H1 (cell line): ENCODE measurements at regions not wholly inside any gene's neighbourhood (a gene's known extent, or its start where the extent isn't known, plus 50 kb on each side); places are given as distances from the start of the nearest gene placed in this dataset.

ENCODE experiments used
- CTCF ChIA-PET: fragments of 300-600 bp; sonication (Branson Sonifier 250); formaldehyde crosslinking; loops from one replicate; lab custom pipeline; 2021; ENCODE audit not compliant: partially characterized antibody; lab: Charles Lee
- POLR2A ChIA-PET: fragments of 300-600 bp; sonication (Branson Sonifier 250); formaldehyde crosslinking; loops from one replicate; lab custom pipeline; 2021; ENCODE audit warnings: inconsistent platforms; ENCODE audit not compliant: partially characterized antibody; lab: Charles Lee
- DNase-seq, 2 experiments: peaks; one replicate each; pipeline versions ENCODE4 v3.0.0 to v3.0.0-alpha.2; 2010 to 2022; ENCODE audit warnings: low spot score in 2 of 2, low read depth in 1 of 2, mixed read lengths in 1 of 2
- FAIRE-seq: peaks from 2 replicates; lab custom pipeline; 2011; peaks lifted over from hg19 to GRCh38; lab: Jason Lieb, UNC
- H2AFZ ChIP-seq: 2 replicates; pipeline ENCODE4 v1.8.1; 2012; ENCODE audit warnings: low read length, inconsistent platforms
- H2AK5ac ChIP-seq: 2 replicates; pipeline ENCODE4 v1.6.1; 2013; ENCODE audit warnings: low read depth, low read length
- H2BK120ac ChIP-seq: replicated peaks from 2 replicates; pipeline ENCODE3; 2013; ENCODE audit warnings: low read depth, low read length, inconsistent platforms
- H2BK12ac ChIP-seq: 2 replicates; pipeline ENCODE4 v1.6.1; 2013; ENCODE audit warnings: low read depth, low read length
- H2BK15ac ChIP-seq: 2 replicates; pipeline ENCODE4 v1.6.1; 2013; ENCODE audit warnings: low read length
- H2BK20ac ChIP-seq: 2 replicates; pipeline ENCODE4 v1.6.1; 2013; ENCODE audit warnings: low read length
- H2BK5ac ChIP-seq: 2 replicates; pipeline ENCODE4 v1.6.1; 2013; ENCODE audit warnings: low read depth, low read length
- H3K14ac ChIP-seq: 2 replicates; pipeline ENCODE4 v1.6.1; 2013; ENCODE audit warnings: inconsistent platforms; ENCODE audit not compliant: insufficient read length
- H3K18ac ChIP-seq: 2 replicates; pipeline ENCODE4 v1.6.1; 2013; ENCODE audit warnings: low read length; ENCODE audit errors: extremely low read depth
- H3K23ac ChIP-seq: 2 replicates; pipeline ENCODE4 v1.6.1; 2013; ENCODE audit warnings: inconsistent platforms; ENCODE audit not compliant: insufficient read length
- H3K23me2 ChIP-seq: 2 replicates; pipeline ENCODE4 v1.6.1; 2013; ENCODE audit warnings: low read depth, low read length
- H3K27ac ChIP-seq: 2 replicates; pipeline ENCODE4 v1.6.1; 2011; ENCODE audit warnings: low read depth, low read length, inconsistent platforms
- H3K27me3 ChIP-seq, 4 experiments: replicated peaks in 1 of 4; 1 replicate in 1 of 4; 2 replicates in 3 of 4; pipeline versions ENCODE4 v1.6.1 to v1.8.1; 2011 to 2013; ENCODE audit warnings: low read length in 3 of 4, mild to moderate bottlenecking in 3 of 4, inconsistent platforms in 2 of 4, mixed read lengths in 2 of 4, moderate library complexity in 1 of 4; ENCODE audit not compliant: control insufficient read depth in 3 of 4, insufficient read depth in 3 of 4; ENCODE audit errors: extremely low read depth in 1 of 4
- H3K36me3 ChIP-seq, 4 experiments: 2 replicates each; pipeline versions ENCODE4 v1.6.1 to v1.8.1; 2011 to 2013; ENCODE audit warnings: mild to moderate bottlenecking in 4 of 4, low read length in 3 of 4, moderate library complexity in 2 of 4, control low read depth in 1 of 4, inconsistent platforms in 1 of 4; ENCODE audit not compliant: insufficient read depth in 4 of 4, control insufficient read depth in 2 of 4
- H3K4ac ChIP-seq: replicated peaks from 2 replicates; pipeline ENCODE3; 2013; ENCODE audit warnings: low read length, low read depth, mixed read lengths, inconsistent platforms; ENCODE audit not compliant: insufficient read length
- H3K4me1 ChIP-seq, 4 experiments: replicated peaks in 1 of 4; 1 replicate in 1 of 4; 2 replicates in 3 of 4; pipeline versions ENCODE4 v1.6.1 to v1.8.1; 2011 to 2013; ENCODE audit warnings: low read length in 3 of 4, inconsistent platforms in 2 of 4, mixed read lengths in 1 of 4; ENCODE audit not compliant: insufficient read depth in 4 of 4, control insufficient read depth in 3 of 4
- H3K4me2 ChIP-seq, 2 experiments: 2 replicates each; pipeline versions ENCODE4 v1.6.1 to v1.8.1; 2011 to 2013; ENCODE audit warnings: low read depth in 2 of 2, low read length in 2 of 2, control low read depth in 1 of 2, inconsistent platforms in 1 of 2, mild to moderate bottlenecking in 1 of 2; ENCODE audit not compliant: insufficient read depth in 1 of 2
- H3K4me3 ChIP-seq, 4 experiments: fragments of 200-600, 300-600 bp in 1 of 4; sonication (generic), shearing (Covaris generic), sonication (Bioruptor Twin) in 1 of 4; 2 replicates each; pipeline versions ENCODE4 v1.5.1 to v1.8.1; 2011 to 2016; ENCODE audit warnings: low read length in 4 of 4, low read depth in 3 of 4, control low read depth in 2 of 4, inconsistent platforms in 2 of 4, mild to moderate bottlenecking in 2 of 4, mixed read lengths in 1 of 4, moderate library complexity in 1 of 4; ENCODE audit not compliant: insufficient read depth in 2 of 4; ENCODE audit errors: extremely low read depth in 1 of 4
- H3K56ac ChIP-seq: replicated peaks from 2 replicates; pipeline ENCODE3; 2013; ENCODE audit warnings: low read depth, mild to moderate bottlenecking, mixed read lengths, low read length, inconsistent platforms; ENCODE audit not compliant: insufficient read length
- H3K79me1 ChIP-seq: 2 replicates; pipeline ENCODE4 v1.6.1; 2013; ENCODE audit warnings: low read depth, low read length, control low read depth
- H3K79me2 ChIP-seq, 2 experiments: 2 replicates each; pipeline versions ENCODE4 v1.6.1 to v1.8.1; 2012 to 2013; ENCODE audit warnings: low read length in 2 of 2, mild to moderate bottlenecking in 2 of 2, inconsistent platforms in 1 of 2; ENCODE audit not compliant: insufficient read depth in 2 of 2, control insufficient read depth in 1 of 2
- H3K9ac ChIP-seq, 4 experiments: replicated peaks in 1 of 4; 1 replicate in 1 of 4; 2 replicates in 3 of 4; pipeline versions ENCODE4 v1.6.1 to v1.8.1; 2011 to 2013; ENCODE audit warnings: low read depth in 3 of 4, low read length in 3 of 4, control low read depth in 2 of 4, mild to moderate bottlenecking in 2 of 4, moderate library complexity in 2 of 4, inconsistent platforms in 1 of 4; ENCODE audit errors: extremely low read depth in 1 of 4
- H3K9me3 ChIP-seq, 2 experiments: 2 replicates each; pipeline versions ENCODE4 v1.6.1 to v1.8.1; 2012 to 2013; ENCODE audit warnings: mild to moderate bottlenecking in 2 of 2, moderate library complexity in 2 of 2, control low read depth in 1 of 2, inconsistent platforms in 1 of 2, low read depth in 1 of 2, low read length in 1 of 2, mixed read lengths in 1 of 2; ENCODE audit not compliant: insufficient read depth in 2 of 2
- H4K20me1 ChIP-seq, 2 experiments: replicated peaks in 1 of 2; 2 replicates each; pipeline versions ENCODE3 to v1.8.1; 2011 to 2013; ENCODE audit warnings: inconsistent platforms in 2 of 2, low read length in 2 of 2, mild to moderate bottlenecking in 1 of 2; ENCODE audit not compliant: insufficient read depth in 2 of 2, control insufficient read depth in 1 of 2
- H4K5ac ChIP-seq: 2 replicates; pipeline ENCODE4 v1.6.1; 2013; ENCODE audit warnings: low read length, low read depth, mixed read lengths, inconsistent platforms; ENCODE audit not compliant: insufficient read length
- H4K8ac ChIP-seq: 2 replicates; pipeline ENCODE4 v1.8.0; 2013; ENCODE audit warnings: mild to moderate bottlenecking, moderate library complexity, low read length, inconsistent platforms; ENCODE audit not compliant: insufficient read depth; ENCODE audit errors: extremely low read depth
- H4K91ac ChIP-seq: replicated peaks from 2 replicates; pipeline ENCODE3; 2013; ENCODE audit warnings: low read length, mixed read lengths, inconsistent platforms; ENCODE audit not compliant: insufficient read length
- EGR1 ChIP-seq: IDR thresholded peaks from 2 replicates; pipeline ENCODE4 v1.6.1; 2011; ENCODE audit warnings: low read depth, low read length, borderline replicate concordance
- EP300 ChIP-seq, 2 experiments: IDR thresholded peaks; 1 replicate in 1 of 2; 2 replicates in 1 of 2; pipeline ENCODE4 v1.6.1; 2011 to 2012; ENCODE audit warnings: low read depth in 2 of 2, low read length in 2 of 2, mild to moderate bottlenecking in 2 of 2, borderline replicate concordance in 1 of 2, inconsistent platforms in 1 of 2, moderate library complexity in 1 of 2
- GABPA ChIP-seq: IDR thresholded peaks from 2 replicates; pipeline ENCODE4 v1.6.1; 2011; ENCODE audit warnings: mild to moderate bottlenecking, low read length, moderate library complexity, borderline replicate concordance; ENCODE audit not compliant: insufficient read depth
- KDM4A ChIP-seq: IDR thresholded peaks from one replicate; pipeline ENCODE4 v1.7.1; 2012; ENCODE audit warnings: low read depth, mild to moderate bottlenecking, moderate library complexity, low read length, inconsistent platforms; ENCODE audit not compliant: severe bottlenecking
- NANOG ChIP-seq: IDR thresholded peaks from 2 replicates; pipeline ENCODE4 v1.6.1; 2011; ENCODE audit warnings: low read length, low read depth, mild to moderate bottlenecking, inconsistent platforms; ENCODE audit not compliant: insufficient read depth, poor library complexity, severe bottlenecking
- NRF1 ChIP-seq: IDR thresholded peaks from 2 replicates; pipeline ENCODE4 v1.6.1; 2011; ENCODE audit warnings: mild to moderate bottlenecking, low read depth, low read length, improper control_type of control experiment
- PHF8 ChIP-seq: fragments of 200-600 bp; sonication (generic); conservative IDR thresholded peaks from 2 replicates; pipeline ENCODE4 v1.7.1; 2012; ENCODE audit warnings: low read depth, mild to moderate bottlenecking, inconsistent platforms, low read length, moderate library complexity
- POLR2A ChIP-seq, 2 experiments: IDR thresholded peaks; 1 replicate in 1 of 2; 2 replicates in 1 of 2; pipeline ENCODE4 v1.6.1; 2011; ENCODE audit warnings: low read depth in 2 of 2, low read length in 2 of 2, mild to moderate bottlenecking in 2 of 2; ENCODE audit errors: control extremely low read depth in 1 of 2
- RNF2 ChIP-seq: fragments of 200-900, 300-1000 bp; sonication (generic); IDR thresholded peaks from 2 replicates; pipeline ENCODE4 v1.7.1; 2016; ENCODE audit warnings: borderline replicate concordance, low read depth, mild to moderate bottlenecking, antibody characterized with exemption, low read length; ENCODE audit not compliant: poor library complexity, severe bottlenecking; ENCODE audit errors: missing control alignments
- SAP30 ChIP-seq: fragments of 300-600 bp; sonication (generic); IDR thresholded peaks from 2 replicates; pipeline ENCODE4 v1.7.1; 2012; ENCODE audit warnings: low read length, moderate library complexity, mild to moderate bottlenecking, inconsistent platforms; ENCODE audit not compliant: insufficient read depth, insufficient replicate concordance
- SP1 ChIP-seq: IDR thresholded peaks from 2 replicates; pipeline ENCODE4 v1.6.1; 2011; ENCODE audit warnings: low read depth, low read length
- SRF ChIP-seq: IDR thresholded peaks from 2 replicates; pipeline ENCODE4 v1.6.1; 2011; ENCODE audit warnings: mild to moderate bottlenecking, low read depth, low read length, moderate library complexity
- WGBS, 2 experiments: shearing (Covaris generic) in 1 of 2; methylation state at CpG; one replicate each; pipeline versions ENCODE4 v1.1.6 to v1.1.7; 2013 to 2015; ENCODE audit warnings: low lambda C conversion rate in 2 of 2, mixed read lengths in 2 of 2, inconsistent platforms in 1 of 2, low coverage in 1 of 2, missing lambda C conversion rate in 1 of 2; ENCODE audit not compliant: insufficient replicate concordance in 2 of 2, insufficient coverage in 1 of 2, insufficient read length in 1 of 2; ENCODE audit errors: extremely low coverage in 1 of 2, missing lambda C conversion rate in 1 of 2; 5-methylcytosine and 5-hydroxymethylcytosine counted together

DNA sequence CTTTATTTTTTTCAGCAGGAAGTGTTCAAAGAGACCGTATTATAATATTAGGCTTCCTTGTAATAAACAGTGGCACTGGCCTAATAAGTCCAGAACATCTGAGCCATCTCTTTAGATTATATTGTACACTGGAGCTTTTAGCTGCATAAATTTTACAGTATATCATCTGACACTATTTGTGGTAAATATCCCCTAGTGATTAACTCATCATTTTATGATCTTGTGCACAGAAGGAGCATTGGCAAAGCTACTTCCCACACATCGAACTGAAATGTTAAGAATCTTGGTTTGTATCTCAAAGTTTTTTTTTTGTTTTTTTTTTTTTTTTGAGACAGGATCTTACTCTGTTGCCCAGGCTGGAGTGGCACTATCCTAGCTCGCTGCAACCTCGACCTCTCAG lies 162.7 kb downstream of the HIPK3 start:
- Histone ChIP-seq H3K27me3 (no peaks in the 10 kb centered on the region), H3K4ac (no peak overlapping the region), H2AFZ (no peak overlapping the region), H2BK15ac (no peak overlapping the region), H3K4me1 (no peaks in the 10 kb centered on the region), H3K36me3 (no peaks in the 10 kb centered on the region), H4K20me1 (peaks cover 0 to 2% of the 10 kb centered on the region in 2 experiments), H3K9me3 (no peaks in the 10 kb centered on the region), H3K4me3 (no peak overlapping the region), H2AK5ac (no peak overlapping the region), H3K14ac (no peak overlapping the region), H4K91ac (no peak overlapping the region), H3K23ac (no peak overlapping the region), H2BK12ac (no peak overlapping the region), H3K4me2 (no peak overlapping the region), H4K5ac (no peak overlapping the region), H3K9ac (no peak overlapping the region), H3K56ac (no peak overlapping the region), H3K18ac (no peak overlapping the region), H2BK20ac (no peak overlapping the region), H3K27ac (no peak overlapping the region), H4K8ac (no peak overlapping the region), H2BK5ac (no peak overlapping the region), H3K79me1 (no peaks in the 10 kb centered on the region), H3K23me2 (no peaks in the 10 kb centered on the region), H2BK120ac (no peak overlapping the region), H3K79me2 (no peaks in the 10 kb centered on the region)
- no peak for TF ChIP-seq SP1
- TF ChIP-seq RNF2, result no peak
- TF ChIP-seq PHF8, result no peak
- no peak for TF ChIP-seq SRF
- no peak for TF ChIP-seq SAP30
- no peak for TF ChIP-seq EP300 (IDR thresholded peaks at IDR 0.05; ENCODE audit: borderline replicate concordance in 1 of 2, low read depth in 2 of 2, low read length in 2 of 2)
- no peak for TF ChIP-seq POLR2A (IDR thresholded peaks at IDR 0.05; ENCODE audit: control extremely low read depth in 1 of 2, low read depth in 2 of 2, low read length in 2 of 2)
- no peak for TF ChIP-seq NRF1
- TF ChIP-seq KDM4A, result no peak
- TF ChIP-seq GABPA, result no peak
- no peak for TF ChIP-seq NANOG
- TF ChIP-seq EGR1, result no peak
- 85% methylated on average over 4 of the region's 4 CpGs; no CpG with 5 or more reads in 1 of the 2 experiments for WGBS, 2 experiments
- ChIA-PET POLR2A (interaction anchor here (1.5 kb wide), 1 partner anchor 9 kb away, joined by 4 read pairs; no protein-coding TSS in a partner anchor), CTCF (interaction anchor here (0.7 to 1.7 kb wide), 4 partner anchors 9 to 1348 kb away, joined by 3 to 7 read pairs (median 3); no protein-coding TSS in a partner anchor)
- FAIRE-seq, result no peak
- DNase-seq, result no peak
